Nephron (organoid): ENCODE measurements at regions not wholly inside any gene's neighbourhood (a gene's known extent, or its start where the extent isn't known, plus 50 kb on each side); places are given as distances from the start of the nearest gene placed in this dataset.
A peak's percentile ranks its signal among the peaks of the same experiment; 100 is the strongest.

Experiments used
- H3K27ac Mint-ChIP-seq, 3 experiments: 2 replicates each; pipeline ENCODE4 v1.8.0; 2020; ENCODE audit warnings: mixed read lengths in 3 of 3, mild to moderate bottlenecking in 2 of 3, moderate library complexity in 1 of 3
- H3K27me3 Mint-ChIP-seq: 2 replicates; pipeline ENCODE4 v1.8.0; 2021; ENCODE audit warnings: low read depth, mild to moderate bottlenecking, moderate library complexity, mixed read lengths
- H3K36me3 Mint-ChIP-seq: 2 replicates; pipeline ENCODE4 v1.8.0; 2020; ENCODE audit warnings: low read depth, mixed read lengths
- H3K4me1 Mint-ChIP-seq: 2 replicates; pipeline ENCODE4 v1.8.0; 2020; ENCODE audit warnings: mixed read lengths
- H3K4me3 Mint-ChIP-seq, 3 experiments: 2 replicates each; pipeline ENCODE4 v1.8.0; 2020; ENCODE audit warnings: mild to moderate bottlenecking in 3 of 3, mixed read lengths in 3 of 3, moderate library complexity in 2 of 3
- H3K9me3 Mint-ChIP-seq: 2 replicates; pipeline ENCODE4 v1.8.0; 2020; ENCODE audit warnings: mixed read lengths
- CTCF ChIP-seq, 3 experiments: fragments of 200-600 bp; sonication (generic); IDR thresholded peaks; one replicate each; pipeline ENCODE4 v1.5.0; 2021; ENCODE audit warnings: antibody characterized with exemption in 3 of 3; ENCODE audit not compliant: unreplicated experiment in 3 of 3

- H3K27ac Mint-ChIP-seq = no peak overlapping the region
- H3K4me1 Mint-ChIP-seq = no peaks in the 10 kb centered on the region
- H3K36me3 Mint-ChIP-seq = no peaks in the 10 kb centered on the region
- no peaks in the 10 kb centered on the region for H3K27me3 Mint-ChIP-seq
- H3K4me3 Mint-ChIP-seq = no peak overlapping the region
- no peaks in the 10 kb centered on the region for H3K9me3 Mint-ChIP-seq
- no peak for TF ChIP-seq CTCF (IDR thresholded peaks at IDR 0.05; ENCODE audit: unreplicated experiment in 3 of 3)
Observed at GRCh38 chr4:89398644-89399043, 91.0 kb upstream of the GPRIN3 start.

- Mint-ChIP-seq H3K27ac (no peak overlapping the region), H3K4me3 (no peak overlapping the region), H3K36me3 (no peaks in the 10 kb centered on the region), H3K9me3 (no peaks in the 10 kb centered on the region), H3K4me1 (no peaks in the 10 kb centered on the region), H3K27me3 (no peaks in the 10 kb centered on the region)
- TF ChIP-seq CTCF (IDR thresholded peaks at IDR 0.05; ENCODE audit: unreplicated experiment in 3 of 3) = no peak
Observed at GRCh38 chr4:89398146-89398545, 90.5 kb upstream of the GPRIN3 start.

GRCh38 chr4:89397441-89397840 is 89.8 kb upstream of the GPRIN3 start:
- no peaks in the 10 kb centered on the region for H3K27me3 Mint-ChIP-seq

GRCh38 chr4:89382439-89382838 is 74.8 kb upstream of the GPRIN3 start:
- Mint-ChIP-seq H3K36me3 (no peaks in the 10 kb centered on the region), H3K9me3 (peaks cover 13% of the 10 kb centered on the region), H3K27me3 (no peaks in the 10 kb centered on the region), H3K4me1 (peaks cover 4% of the 10 kb centered on the region), H3K27ac (no peak overlapping the region), H3K4me3 (no peak overlapping the region)
- no peak for TF ChIP-seq CTCF (IDR thresholded peaks at IDR 0.05; ENCODE audit: unreplicated experiment in 3 of 3)

More at GRCh38 chr4:89397441-89397840, 89.8 kb upstream of the GPRIN3 start:
- Mint-ChIP-seq H3K27ac (no peak overlapping the region), H3K9me3 (no peaks in the 10 kb centered on the region), H3K4me3 (no peak overlapping the region), H3K4me1 (no peaks in the 10 kb centered on the region), H3K36me3 (no peaks in the 10 kb centered on the region)
- no peak for TF ChIP-seq CTCF (IDR thresholded peaks at IDR 0.05; ENCODE audit: unreplicated experiment in 3 of 3)

GRCh38 chr4:89380980-89381379 is 73.4 kb upstream of the GPRIN3 start:
- no peak for TF ChIP-seq CTCF (IDR thresholded peaks at IDR 0.05; ENCODE audit: unreplicated experiment in 3 of 3)
- no peaks in the 10 kb centered on the region for H3K27me3 Mint-ChIP-seq

DNA sequence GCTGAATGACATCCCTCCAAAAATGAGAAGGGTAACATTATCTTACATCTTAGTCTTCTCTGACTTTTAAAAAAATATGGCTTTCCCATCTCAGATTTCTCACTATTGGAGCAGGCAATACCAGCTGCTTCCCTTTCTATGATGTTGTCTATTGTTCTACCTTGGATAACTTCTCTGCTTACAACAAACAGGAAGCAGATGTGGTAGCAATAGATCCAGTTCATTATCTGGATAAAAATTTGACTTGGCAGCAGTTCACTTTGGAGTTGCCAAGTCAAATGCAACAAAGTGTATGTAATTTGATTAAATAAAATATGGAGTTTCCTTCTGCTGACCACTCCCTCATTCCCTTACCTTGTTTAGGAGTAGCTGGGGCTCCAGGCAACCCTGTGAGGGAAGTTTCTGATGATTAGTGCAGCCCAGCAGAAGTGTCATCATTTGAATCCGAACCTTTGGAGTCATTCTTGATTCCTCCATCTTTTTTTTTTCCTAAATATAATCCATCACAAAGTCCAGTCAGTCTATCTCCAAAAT is 72.0 kb upstream of the GPRIN3 start:
- Mint-ChIP-seq H3K4me1 (peaks cover 4% of the 10 kb centered on the region), H3K4me3 (no peak overlapping the region), H3K9me3 (peaks cover 15% of the 10 kb centered on the region), H3K27ac (peak overlapping the region in 1 of 3 experiments; percentile 35), H3K27me3 (no peaks in the 10 kb centered on the region), H3K36me3 (no peaks in the 10 kb centered on the region)
- TF ChIP-seq CTCF (IDR thresholded peaks at IDR 0.05; ENCODE audit: unreplicated experiment in 3 of 3) = no peak

More at GRCh38 chr4:89380980-89381379, 73.4 kb upstream of the GPRIN3 start:
- Mint-ChIP-seq H3K4me3 (no peak overlapping the region), H3K9me3 (peaks cover 15% of the 10 kb centered on the region), H3K36me3 (no peaks in the 10 kb centered on the region), H3K4me1 (peaks cover 4% of the 10 kb centered on the region), H3K27ac (no peak overlapping the region)
